Retinal pigment epithelial cell (primary cell): ENCODE measurements at regions not wholly inside any gene's neighbourhood (a gene's known extent, or its start where the extent isn't known, plus 50 kb on each side); places are given as distances from the start of the nearest gene placed in this dataset.

ENCODE experiments used
- DNase-seq: peaks from one replicate; pipeline ENCODE4 v3.0.0-alpha.2; 2010; ENCODE audit warnings: low read depth
- H3K4me3 ChIP-seq: 2 replicates; pipeline ENCODE4 v1.5.1; 2011; ENCODE audit warnings: mild to moderate bottlenecking, low read length, control low read depth, moderate library complexity
- TF ChIP-seq, protein P1 (sequence below): conservative IDR thresholded peaks from 2 replicates; pipeline ENCODE4 v1.5.1; 2011; ENCODE audit warnings: low read depth, low read length, control low read depth, inconsistent platforms

- TF ChIP-seq, protein P1, sequence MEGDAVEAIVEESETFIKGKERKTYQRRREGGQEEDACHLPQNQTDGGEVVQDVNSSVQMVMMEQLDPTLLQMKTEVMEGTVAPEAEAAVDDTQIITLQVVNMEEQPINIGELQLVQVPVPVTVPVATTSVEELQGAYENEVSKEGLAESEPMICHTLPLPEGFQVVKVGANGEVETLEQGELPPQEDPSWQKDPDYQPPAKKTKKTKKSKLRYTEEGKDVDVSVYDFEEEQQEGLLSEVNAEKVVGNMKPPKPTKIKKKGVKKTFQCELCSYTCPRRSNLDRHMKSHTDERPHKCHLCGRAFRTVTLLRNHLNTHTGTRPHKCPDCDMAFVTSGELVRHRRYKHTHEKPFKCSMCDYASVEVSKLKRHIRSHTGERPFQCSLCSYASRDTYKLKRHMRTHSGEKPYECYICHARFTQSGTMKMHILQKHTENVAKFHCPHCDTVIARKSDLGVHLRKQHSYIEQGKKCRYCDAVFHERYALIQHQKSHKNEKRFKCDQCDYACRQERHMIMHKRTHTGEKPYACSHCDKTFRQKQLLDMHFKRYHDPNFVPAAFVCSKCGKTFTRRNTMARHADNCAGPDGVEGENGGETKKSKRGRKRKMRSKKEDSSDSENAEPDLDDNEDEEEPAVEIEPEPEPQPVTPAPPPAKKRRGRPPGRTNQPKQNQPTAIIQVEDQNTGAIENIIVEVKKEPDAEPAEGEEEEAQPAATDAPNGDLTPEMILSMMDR, result no peak
- DNase-seq, result no peak
- H3K4me3 ChIP-seq, result no peak overlapping the region
Measured at GRCh38 chr18:78896111-78896905, 83.3 kb upstream of the SALL3 start.

DNA sequence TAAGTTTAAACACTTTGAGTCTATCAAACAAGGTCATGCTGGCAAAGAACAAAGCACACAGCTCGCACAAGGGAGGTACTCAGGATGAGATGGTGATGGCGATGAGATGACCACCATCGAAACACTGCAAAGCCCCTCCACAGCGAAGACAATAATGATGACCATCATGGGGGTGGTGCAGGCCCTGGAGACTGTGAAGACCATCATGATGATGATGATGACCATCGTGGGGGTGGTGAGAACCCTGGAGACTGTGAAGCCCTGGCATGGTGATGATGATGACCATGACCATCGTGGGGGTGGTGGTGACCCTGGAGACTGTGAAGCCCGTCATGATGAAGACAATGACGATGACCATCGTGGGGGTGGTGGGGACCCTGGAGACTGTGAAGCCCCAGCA lies 81.6 kb upstream of the SALL3 start:
- TF ChIP-seq, protein P1, result no peak
- no peak overlapping the region for H3K4me3 ChIP-seq
- no peak for DNase-seq

DNA sequence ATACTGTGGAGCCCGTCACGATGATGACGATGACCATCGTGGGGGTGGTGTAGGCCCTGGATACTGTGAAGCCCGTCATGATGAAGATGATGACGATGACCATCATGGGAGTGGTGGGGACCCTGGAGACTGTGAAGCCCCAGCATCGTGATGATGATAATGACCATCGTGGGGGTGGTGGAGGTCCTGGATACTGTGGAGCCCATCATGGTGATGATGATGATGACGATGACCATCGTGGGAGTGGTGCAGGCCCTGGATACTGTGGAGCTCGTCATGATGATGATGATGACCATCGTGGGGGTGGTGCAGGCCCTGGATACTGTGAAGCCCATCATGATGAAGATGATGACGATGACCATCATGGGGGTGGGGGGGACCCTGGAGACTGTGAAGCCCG lies 81.0 kb upstream of the SALL3 start:
- DNase-seq, result no peak
- no peak overlapping the region for H3K4me3 ChIP-seq
- TF ChIP-seq, protein P1, result no peak

DNA sequence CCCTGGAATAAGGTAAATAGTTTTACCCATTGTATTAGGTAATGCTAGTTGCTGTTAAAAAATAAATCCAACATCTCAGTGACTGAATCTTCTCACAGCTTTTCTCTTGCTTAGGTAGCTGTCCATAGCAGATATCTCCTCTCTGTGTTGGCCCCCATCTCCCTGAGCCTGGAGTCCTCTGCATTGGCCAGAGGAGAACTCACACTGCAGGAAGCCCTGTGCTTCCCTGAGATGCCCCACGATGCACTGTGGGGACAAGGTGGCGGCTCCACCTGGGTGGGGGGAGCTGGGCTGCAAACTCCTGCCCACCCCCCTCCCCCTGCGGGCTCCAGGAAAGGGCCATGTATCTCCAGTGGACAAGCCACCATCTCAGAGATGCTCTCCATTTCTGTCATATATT lies 80.4 kb upstream of the SALL3 start:
- DNase-seq, result no peak
- TF ChIP-seq, protein P1, result no peak

GRCh38 chr18:78900938-78901909 lies 78.4 kb upstream of the SALL3 start:
- H3K4me3 ChIP-seq, result no peak overlapping the region
- no peak for DNase-seq
- TF ChIP-seq, protein P1, result no peak

More for the DNA sequence above, 80.4 kb upstream of the SALL3 start:
- H3K4me3 ChIP-seq, result no peak overlapping the region

- no peak for DNase-seq
- H3K4me3 ChIP-seq, result no peak overlapping the region
- TF ChIP-seq, protein P1, result no peak
Measured at GRCh38 chr18:78901923-78902794, 77.5 kb upstream of the SALL3 start.
